HG02642 (cell line): ENCODE measurements at regions not wholly inside any gene's neighbourhood (a gene's known extent, or its start where the extent isn't known, plus 50 kb on each side); places are given as distances from the start of the nearest gene placed in this dataset.
"Not testable (repeated sequence)": the region's sequence is repeated elsewhere in the genome, so short reads cannot be mapped to it uniquely, and the experiment has no call there.

Experiments used
- ATAC-seq: cut with Tn5 transposase; IDR thresholded peaks from one replicate; pipeline ENCODE4 v1.9.1; 2021; ENCODE audit warnings: mild to moderate bottlenecking; ENCODE audit not compliant: unreplicated experiment, poor library complexity

DNA sequence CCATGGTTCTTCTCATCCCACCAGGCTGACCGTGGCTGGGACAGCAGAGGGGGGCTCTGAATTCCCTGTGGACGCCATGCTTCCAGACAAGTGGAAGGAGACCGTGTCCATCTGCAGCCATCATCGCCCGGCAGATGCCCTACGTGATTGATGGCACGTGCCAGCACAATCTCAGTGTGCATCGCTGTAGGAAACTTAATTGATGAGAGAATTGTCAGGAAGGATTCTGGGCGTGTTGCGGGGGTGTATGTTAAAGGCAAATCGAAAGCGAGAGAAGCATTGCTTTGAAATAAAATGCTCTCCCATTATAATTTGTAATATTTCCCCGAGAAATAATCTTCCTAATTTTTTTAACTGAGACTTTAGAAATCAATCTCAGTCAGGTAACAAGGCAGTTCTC is 185.5 kb upstream of the CDH4 start:
- no peak for ATAC-seq

DNA sequence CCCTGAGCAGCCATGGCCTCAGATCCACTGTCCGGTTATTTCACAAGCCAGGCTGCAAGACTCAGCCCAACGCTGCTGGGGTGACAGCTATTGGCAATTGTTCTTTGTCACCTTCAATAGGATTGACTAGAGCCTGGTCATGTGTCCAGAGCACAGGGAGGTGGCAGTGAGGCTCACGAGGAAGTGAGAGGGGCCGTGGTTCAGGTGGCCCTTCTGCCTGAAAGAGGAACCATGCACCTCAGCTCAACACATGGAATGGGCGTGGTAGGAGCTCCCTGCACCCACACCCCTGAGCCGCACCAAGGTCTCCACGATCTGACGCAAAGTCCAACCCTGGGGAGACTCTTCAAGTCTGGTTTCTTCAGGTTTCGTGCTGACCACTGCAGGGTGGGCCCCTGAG is 184.8 kb upstream of the CDH4 start:
- no peak for ATAC-seq

DNA sequence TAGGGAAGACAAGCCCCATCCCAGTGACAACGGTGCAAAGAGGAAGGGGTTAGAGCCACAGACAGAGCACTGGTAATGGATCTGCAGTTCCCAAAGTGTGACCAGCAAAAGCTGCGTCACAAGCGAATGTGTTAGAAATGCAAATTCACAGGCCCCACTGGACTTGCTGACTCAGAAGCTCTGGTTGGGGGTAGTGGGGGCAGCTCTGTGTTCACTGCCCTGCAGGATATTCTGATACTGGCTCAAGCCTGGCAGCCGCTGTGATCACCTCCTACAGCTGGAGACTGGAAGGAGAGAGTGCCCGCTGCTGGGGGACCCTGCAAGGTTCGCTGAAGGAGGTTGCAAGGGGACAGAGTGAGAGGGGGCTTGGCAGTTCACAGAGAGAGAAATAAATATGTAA is 179.7 kb upstream of the CDH4 start:
- no peak for ATAC-seq

DNA sequence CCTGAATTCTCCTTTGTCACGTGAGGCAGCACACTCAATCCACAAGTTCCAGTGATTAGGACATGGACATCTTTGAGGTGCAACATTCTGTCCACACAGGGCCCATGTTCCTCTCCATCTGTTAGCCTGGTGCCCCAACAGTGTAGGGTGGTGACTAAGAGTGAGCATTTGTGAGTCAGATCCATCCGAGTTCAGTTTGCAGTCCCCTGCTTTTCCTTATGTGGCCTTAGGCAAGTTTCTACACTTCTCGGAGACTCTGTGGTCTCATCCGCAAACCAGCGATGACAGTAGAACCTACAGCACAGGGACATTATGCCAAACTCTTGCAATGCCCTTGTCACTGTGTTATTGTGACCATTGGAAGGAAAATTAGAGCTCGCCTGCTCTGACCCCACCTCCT is 178.7 kb upstream of the CDH4 start:
- no peak for ATAC-seq

DNA sequence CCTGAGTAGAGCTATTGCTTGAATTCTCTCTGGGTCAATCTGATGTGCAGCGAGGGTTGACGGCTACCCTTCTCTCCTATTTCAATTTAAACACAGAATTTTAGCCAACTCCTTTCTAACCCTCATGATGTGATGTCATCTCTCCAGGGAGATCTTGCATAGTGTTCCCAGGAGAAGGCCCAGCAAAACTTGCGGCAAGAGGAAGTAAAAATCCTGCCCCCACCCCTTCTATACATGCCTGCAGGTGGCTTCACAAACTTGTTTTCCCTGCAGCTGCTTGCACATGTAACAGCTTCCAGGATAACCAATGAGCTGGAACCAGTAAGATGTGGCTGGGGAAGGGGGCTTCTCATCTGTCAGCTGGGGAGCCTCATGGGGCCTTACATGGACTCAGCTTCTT is 169.3 kb upstream of the CDH4 start:
- ATAC-seq: no peak

DNA sequence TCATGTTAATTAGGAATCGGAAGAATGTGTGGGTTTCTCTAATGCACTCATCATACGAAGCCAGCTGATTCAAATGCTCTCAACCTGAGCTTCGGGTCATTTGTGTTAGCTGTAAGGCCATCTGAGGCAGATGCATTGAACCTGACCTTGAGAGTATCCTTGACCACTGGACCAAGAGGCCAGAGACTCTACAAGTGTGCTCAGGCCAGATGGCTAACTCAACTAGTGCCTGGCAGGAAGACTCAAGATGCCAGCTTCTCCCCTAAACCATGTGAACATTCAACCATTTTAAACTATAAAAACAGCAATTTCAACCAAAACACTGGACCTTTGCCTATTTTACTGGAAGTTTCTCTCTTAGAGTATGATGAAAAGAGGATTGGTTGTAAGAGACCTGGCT is 168.6 kb upstream of the CDH4 start:
- no peak for ATAC-seq

DNA sequence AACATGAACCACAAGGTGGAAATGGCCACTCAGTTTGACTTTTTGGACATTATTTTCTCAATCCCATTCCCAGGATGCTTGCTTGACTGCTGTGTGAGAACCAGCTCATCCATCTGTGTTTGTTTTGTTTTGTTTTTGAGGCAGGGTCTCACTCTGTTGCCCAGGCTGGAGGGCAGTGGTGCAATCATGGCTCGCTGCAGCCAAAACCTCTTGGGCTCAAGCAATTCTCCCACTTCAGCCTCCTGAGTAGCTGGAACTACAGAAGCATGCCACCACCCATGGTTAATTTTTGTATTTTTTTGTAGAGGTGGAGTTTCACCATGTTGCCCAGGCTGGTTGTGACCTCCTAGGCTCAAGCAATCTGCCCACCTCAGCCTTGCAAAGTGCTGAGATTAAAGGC is 166.0 kb upstream of the CDH4 start:
- no peak for ATAC-seq

DNA sequence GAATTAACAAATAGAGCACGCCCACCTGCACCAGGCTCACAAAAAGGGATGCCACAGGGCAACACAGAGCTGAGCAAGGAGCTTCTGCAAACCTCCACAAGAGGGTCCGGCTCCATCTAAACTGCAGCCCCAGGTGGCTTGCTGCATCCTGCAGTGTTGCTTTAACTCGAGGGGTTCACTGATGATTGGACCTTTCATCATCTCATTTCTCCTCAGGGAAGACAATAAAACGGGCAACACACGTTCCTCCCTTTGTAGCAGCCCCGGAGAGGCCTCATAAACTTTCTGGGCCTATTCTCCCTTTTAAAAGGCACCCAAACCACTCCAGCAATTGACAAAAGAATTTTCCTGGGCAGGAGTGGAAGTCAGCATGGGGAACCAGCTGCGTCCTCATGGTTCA is 161.5 kb upstream of the CDH4 start:
- ATAC-seq: no peak

DNA sequence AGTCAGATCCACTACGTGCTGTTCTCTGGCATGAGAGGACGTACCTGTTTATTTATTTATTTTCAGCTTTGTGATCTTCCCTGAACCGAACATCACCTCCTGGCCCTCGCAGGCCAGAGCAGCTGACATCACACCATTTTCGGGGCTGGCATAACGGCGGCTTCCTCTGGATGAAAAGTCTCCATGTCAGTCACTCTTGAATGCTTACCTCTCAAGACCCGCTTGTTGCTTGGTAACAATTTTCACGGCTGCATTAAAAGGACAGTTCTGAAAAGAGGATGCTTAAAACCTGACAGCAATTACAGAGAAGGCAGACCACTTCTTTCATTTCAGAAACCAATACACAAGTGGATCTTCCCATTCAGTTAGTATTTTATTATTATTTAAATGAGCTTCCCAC is 159.8 kb upstream of the CDH4 start:
- no peak for ATAC-seq

DNA sequence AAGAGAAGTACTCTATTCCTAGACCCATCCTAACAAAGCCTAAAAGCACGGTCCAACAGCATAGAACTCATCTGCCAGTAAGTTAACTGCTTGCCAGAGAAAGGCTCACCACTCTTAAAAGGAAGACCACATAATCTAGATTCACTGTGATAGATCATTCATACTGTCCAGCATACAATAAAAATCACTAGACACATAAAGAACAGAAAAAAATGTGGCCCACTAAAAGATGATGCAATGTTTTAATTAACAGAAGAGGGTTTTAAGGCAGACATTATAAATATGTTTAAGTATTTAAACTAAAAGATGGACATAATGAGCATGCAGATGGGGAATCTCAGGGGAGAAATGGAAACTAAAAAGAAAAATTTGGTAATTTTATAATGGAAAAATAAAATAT is 157.5 kb upstream of the CDH4 start:
- no peak for ATAC-seq

DNA sequence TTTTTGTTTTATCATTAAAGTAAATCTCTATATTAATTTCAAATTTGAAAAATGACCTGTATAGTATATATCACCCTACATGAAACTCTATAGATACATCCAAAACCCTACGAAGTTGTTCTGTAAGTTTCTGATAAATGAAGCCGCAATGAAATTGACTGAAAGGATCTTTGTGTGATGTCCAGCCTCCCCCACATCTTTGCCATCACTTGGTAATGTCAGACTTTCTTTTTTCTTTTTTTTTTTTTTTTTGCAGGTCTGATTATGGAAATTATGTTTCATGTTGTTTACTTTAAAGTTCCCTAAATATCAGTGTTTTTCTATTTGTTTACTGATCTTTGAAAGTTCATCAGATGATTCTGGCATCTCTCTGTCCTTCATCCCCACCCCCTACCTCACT is 155.6 kb upstream of the CDH4 start:
- no peak for ATAC-seq

DNA sequence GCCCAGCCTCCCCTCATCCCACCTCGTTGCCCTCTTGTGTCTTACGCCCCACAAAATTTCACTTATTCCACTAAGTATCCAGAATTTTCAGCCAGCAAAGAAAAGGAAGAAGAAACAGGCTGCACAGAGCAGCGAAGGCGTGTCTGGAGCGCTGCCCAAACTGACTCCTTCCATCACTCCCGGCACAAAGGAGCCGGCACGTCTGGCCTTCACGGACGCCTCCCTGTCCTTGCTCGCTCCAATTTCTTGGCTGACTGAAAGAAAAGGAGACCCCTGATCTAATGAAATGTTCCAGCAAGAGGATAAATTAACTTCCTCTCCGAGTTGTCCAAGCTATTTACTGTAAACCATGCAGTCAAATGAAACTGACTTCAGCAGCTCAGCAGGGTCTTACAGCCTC is 152.3 kb upstream of the CDH4 start:
- ATAC-seq: no peak

DNA sequence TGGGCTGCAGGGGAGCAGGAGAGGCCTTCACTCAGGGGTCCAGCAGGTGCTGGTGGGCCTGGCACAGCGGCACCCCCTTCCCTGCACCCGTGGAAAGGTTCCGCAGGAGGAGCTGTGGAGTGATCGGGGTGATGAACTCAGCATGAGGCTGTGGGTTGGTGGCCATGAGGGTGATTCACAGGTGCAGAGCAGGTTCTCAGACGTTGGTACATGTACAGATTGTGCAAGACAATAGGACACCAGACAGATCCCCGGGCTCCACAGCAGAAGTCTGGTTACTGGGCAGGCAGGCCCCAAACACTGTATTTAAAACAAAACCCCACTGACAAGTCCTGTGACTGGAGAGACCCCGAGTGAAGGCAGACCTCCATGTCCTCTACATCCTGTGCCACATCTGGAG is 151.6 kb upstream of the CDH4 start:
- no peak for ATAC-seq

DNA sequence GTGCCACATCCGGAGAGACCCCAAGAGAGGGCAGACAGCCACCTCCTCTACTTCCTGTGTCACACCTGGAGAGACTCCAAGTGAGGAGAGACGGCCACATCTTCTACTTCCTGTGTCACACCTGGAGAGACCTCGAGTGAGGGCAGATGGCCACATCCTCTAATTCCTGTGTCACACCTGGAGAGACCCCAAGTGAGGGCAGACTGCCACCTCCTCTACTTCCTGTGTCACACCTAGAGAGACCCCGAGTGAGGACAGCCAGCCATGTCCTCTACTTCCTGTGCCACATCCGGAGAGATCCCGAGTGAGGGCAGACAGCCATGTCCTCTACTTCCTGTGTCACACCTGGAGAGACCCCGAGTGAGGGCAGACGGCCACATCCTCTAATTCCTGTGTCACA is 150.7 kb upstream of the CDH4 start:
- not testable (repeated sequence) for ATAC-seq

DNA sequence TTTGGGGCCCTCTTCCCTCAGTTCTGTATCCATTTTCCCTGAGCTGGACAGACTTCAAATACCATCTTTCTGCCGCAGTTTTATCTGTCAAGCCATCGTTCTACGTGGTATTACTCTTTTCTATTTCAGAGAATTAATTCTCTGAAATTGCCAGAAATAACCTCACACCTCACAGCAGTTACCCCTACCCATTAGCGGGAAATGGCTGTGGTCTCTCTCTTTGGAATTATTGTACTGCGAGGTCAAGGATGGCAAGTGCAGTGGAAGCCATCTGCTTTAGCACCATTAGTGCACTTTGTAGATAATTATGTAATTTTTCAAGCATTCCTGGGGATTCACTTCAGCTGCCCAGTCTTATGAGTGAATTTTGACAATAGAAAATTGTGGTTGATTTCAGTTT is 147.8 kb upstream of the CDH4 start:
- ATAC-seq: no peak

DNA sequence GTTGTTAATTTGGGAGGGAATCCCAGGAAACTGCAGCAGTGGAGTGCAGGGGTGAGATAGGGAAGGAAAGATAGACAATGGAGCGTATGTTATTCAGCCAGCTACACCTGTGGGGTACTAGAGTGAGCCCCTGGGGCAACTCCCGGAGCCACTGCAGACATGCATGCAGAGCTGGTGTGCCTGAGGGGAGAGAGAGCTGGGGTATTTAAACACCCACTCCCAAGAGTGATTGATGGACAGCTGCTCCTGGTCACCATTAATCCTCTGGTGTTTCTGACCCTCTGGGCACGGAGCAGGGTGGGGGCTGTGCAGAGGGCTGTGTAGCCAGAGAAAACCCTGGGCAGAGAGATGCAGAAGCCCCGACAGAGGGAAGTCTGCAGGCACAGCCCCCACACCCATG is 146.7 kb upstream of the CDH4 start:
- ATAC-seq: no peak

DNA sequence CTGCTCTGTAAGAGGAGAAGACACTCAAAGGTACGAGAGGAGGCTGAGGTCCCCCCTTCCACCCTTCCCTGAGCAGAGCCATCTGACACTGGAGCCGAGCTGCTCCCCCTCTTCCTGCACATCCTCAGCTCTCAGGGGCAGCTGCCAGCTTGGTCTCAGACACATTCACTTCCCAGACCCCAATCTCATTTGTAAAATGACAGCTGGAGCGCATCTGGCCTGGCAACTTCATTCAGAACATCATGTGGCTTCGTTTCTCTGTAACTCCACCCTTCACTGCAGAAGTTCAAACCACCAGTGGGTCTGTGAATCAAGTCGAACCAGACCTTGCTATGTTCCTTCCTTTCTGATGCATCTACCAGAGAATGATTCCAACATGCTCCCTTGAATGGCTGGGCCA is 145.6 kb upstream of the CDH4 start:
- no peak for ATAC-seq

DNA sequence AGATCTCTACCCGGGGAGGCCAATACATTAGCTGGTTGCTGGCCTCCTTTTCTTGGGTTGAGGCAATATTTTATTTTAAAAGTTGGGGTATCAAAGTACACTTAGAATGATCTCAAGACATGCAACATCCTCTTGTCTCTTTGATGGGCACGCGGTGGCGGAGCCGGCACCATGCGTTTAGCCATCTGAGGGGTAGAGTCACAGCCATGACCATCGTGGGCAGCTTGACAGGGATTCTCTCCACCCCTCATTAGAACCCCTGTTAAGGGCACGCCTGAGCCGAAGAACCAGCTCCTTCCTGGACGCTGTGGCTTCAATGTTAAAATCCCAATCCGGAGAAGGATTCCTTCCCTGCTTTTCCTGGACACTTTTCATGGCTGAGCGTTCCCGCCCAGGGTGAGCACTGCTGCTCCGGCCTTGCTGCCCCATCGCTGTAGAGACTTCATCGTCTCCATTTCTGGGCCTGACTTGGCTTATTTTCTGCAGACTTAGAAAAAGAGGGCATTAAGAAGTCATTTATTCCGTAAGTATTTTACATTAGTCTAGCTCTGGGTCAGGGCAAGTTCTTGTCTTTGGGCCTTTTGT is 142.7 kb upstream of the CDH4 start:
- ATAC-seq: no peak

DNA sequence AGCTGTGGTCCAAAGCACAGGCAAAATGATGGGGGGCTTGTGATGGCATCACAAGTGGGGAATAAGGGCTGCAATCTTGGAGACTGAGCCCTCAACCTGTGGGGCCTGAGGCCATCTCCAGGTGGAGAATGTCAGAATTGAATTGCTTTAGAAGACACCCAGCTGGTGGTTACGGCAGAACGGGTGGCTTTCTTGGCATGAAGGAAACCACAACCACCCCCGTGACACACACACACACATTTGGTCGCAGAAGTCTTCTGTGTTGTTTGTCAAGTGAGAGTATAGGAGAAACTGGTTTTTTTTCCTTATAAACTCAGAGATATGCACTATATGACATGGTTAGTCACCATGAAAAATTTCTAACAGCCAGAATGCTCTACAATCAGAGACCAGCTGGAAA is 139.5 kb upstream of the CDH4 start:
- no peak for ATAC-seq

DNA sequence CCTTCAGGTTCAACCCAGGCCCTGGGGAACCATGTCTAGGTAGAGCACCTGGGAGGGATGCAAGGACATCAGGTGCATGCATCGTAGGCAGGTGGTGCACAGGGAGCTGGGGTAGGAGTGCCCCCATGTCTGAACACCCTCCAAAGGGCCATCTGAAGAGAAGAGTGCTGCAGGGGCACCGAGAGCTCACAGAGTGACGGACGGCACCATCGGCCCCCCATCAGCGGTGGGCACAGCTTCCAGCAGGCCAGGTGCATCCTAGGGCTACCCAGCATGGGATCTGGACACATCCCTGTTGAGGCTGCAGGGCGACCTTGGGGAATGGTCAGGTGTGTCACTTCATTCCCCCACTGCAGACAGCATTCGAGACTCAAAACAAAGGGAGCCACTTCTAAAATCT is 138.3 kb upstream of the CDH4 start:
- ATAC-seq: no peak

DNA sequence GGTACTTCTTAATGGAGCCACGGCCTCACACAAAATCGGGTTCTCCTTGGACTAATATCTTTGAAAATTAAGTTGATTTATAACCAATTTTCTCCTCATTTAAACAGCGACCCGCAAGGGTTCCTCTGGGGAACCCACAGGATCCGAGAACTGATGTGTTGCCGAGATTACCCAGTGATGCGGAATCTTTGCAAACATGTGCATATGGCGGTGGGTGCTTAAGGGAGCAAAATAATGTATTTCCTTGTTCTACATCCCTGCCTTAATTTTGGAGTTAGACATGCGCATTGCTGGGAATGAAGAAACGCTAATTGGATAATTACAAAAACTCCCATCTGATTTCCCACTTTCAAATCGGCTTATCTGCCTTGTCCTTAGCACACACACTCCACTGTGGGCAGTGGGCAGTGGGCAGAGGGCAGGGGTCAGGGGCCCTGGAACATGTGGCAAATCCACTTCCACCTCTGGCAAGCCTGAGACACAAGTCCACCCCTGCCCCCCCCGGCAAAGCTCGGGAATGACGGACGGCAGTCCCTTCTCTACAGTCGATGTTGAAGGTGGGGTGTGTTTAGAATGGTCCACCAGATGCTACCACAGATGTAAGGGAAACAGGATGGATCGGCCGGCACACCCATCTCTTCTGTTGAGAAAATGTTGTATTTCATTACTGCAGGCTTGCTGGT is 137.4 kb upstream of the CDH4 start:
- ATAC-seq: no peak

DNA sequence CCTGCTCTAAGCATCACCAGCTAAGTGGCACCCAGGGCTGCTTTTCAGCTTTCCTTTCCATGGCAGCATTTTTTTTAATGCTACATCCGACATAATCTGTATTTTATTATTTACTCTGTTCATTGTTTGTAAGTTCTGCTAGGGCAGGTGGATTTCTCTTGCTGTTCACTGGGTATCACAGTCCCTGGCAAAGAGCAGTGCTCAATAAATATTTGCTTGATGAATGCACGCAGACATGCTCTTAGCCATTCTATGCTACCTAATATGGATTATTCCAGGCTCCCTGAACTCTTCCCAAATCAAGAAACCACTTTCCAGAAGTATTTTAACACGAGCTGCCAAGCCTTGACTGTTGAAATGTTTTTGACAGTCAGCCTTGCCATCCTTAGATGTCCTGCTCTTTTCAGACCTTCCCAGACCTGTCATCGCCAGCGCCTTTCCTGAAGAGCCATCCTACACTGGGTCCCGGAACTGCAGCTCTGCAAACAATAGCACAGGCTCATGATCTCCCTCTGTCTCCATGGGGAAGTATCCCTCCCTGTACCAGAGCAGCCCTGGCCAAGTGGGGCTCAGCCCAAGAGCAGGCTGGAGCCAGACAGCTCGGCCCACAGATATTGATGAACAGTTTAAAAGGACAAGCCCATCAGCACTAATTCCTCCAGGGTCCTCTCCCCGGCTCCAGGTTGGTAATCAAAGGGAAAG is 136.5 kb upstream of the CDH4 start:
- no peak for ATAC-seq
